NB4 (cell line): ENCODE measurements at regions not wholly inside any gene's neighbourhood (a gene's known extent, or its start where the extent isn't known, plus 50 kb on each side); places are given as distances from the start of the nearest gene placed in this dataset.

ENCODE experiments used
- DNase-seq: peaks from one replicate; pipeline ENCODE4 v3.0.0; 2010; ENCODE audit warnings: low read depth
- H3K4me3 ChIP-seq: one replicate; pipeline ENCODE4 v1.5.1; 2011; ENCODE audit warnings: mild to moderate bottlenecking, low read depth, low read length, moderate library complexity
- MYC ChIP-seq: IDR thresholded peaks from 2 replicates; pipeline ENCODE4 v1.6.1; 2011; ENCODE audit warnings: low read depth, low read length
- POLR2A ChIP-seq: IDR thresholded peaks from 2 replicates; pipeline ENCODE4 v1.6.1; 2011; ENCODE audit warnings: mild to moderate bottlenecking; ENCODE audit not compliant: insufficient read length; ENCODE audit errors: extremely low read depth
- TF ChIP-seq, protein P1 (sequence below): IDR thresholded peaks from 2 replicates; pipeline ENCODE4 v1.6.1; 2011; ENCODE audit warnings: low read depth, low read length
- TF ChIP-seq, protein P2 (sequence below): IDR thresholded peaks from one replicate; pipeline ENCODE4 v1.5.1; 2012; ENCODE audit warnings: low read depth, low read length

DNA sequence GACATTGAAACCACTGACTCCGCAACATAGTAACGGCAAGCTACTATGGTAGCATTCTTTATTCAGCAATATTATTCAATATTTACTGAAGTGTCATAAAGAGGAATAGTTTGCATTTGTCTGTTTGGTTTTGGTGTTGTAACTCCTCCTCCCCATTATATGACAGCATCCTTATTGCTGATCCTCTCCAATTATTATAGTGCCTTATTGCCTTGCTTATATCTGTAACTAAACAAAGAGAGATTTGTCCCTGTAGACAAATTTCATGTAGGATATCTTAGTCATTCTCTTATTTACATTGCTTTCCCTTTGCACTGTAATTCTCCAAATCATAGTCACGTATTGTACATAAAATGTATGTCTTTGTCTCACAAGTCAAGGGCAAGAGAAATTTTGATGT, 1041.2 kb upstream of the ZEB2 start:
- DNase-seq: no peak
- no peak overlapping the region for H3K4me3 ChIP-seq
- TF ChIP-seq POLR2A: no peak

DNA sequence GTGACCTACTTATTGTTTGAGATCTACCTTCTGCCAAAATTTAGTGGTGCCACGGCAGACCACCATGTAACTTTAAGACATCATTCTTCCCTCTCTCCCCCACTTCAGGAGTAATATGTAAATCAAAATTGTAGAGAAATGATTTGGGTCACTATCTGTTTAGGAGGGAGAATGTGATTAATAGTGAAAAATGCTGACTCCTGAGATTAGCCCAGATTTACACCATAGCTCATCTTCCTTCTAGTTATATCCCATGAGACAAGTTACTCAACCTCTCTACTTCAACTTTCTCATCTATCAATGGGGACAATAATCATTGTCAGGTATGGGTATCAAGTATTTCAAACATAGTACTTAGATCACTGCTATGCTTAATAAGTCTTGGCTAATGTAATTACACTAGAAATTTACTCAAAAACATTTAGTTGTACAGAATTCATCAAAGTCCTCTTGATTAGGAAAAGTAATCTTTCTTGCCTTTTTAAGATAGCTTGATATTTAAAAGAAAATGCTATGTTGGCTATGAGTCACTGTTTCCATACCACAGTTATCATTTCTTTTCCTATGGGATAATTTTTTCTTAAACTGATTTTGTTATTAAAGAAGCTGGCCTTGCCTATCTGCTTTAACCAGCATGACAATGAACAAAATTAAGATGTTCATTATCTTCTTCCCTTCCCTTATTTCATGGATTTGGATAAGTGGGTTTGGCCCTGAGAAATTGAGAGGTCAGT, 1038.9 kb upstream of the ZEB2 start:
- no peak overlapping the region for H3K4me3 ChIP-seq
- TF ChIP-seq, protein P1, sequence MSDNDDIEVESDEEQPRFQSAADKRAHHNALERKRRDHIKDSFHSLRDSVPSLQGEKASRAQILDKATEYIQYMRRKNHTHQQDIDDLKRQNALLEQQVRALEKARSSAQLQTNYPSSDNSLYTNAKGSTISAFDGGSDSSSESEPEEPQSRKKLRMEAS: no peak
- TF ChIP-seq, protein P2, sequence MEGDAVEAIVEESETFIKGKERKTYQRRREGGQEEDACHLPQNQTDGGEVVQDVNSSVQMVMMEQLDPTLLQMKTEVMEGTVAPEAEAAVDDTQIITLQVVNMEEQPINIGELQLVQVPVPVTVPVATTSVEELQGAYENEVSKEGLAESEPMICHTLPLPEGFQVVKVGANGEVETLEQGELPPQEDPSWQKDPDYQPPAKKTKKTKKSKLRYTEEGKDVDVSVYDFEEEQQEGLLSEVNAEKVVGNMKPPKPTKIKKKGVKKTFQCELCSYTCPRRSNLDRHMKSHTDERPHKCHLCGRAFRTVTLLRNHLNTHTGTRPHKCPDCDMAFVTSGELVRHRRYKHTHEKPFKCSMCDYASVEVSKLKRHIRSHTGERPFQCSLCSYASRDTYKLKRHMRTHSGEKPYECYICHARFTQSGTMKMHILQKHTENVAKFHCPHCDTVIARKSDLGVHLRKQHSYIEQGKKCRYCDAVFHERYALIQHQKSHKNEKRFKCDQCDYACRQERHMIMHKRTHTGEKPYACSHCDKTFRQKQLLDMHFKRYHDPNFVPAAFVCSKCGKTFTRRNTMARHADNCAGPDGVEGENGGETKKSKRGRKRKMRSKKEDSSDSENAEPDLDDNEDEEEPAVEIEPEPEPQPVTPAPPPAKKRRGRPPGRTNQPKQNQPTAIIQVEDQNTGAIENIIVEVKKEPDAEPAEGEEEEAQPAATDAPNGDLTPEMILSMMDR: no peak
- TF ChIP-seq POLR2A: no peak
- no peak for TF ChIP-seq MYC

DNA sequence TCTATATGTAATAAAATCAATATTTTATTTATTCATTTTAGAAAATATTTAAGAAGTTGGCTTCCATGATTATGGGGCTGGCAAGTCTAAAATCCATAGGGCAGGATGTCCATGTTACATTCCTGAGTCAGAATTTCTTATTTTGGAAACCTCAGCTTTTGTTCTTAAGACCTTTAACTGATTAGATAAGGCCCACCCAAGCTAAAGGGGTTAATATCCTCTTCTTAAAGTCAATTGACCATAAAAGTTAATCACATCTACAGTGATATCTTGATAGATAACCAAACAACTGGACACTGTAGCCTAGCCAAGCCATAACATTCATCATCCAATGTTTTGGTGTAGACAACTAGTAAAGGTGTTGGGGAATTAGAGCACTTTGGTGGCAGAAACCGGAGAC, 1035.4 kb upstream of the ZEB2 start:
- TF ChIP-seq MYC: no peak
- TF ChIP-seq, protein P2: no peak
- TF ChIP-seq, protein P1: no peak
- no peak for TF ChIP-seq POLR2A
- H3K4me3 ChIP-seq: no peak overlapping the region
- DNase-seq: no peak

More for the DNA sequence above, 1038.9 kb upstream of the ZEB2 start:
- no peak for DNase-seq

DNA sequence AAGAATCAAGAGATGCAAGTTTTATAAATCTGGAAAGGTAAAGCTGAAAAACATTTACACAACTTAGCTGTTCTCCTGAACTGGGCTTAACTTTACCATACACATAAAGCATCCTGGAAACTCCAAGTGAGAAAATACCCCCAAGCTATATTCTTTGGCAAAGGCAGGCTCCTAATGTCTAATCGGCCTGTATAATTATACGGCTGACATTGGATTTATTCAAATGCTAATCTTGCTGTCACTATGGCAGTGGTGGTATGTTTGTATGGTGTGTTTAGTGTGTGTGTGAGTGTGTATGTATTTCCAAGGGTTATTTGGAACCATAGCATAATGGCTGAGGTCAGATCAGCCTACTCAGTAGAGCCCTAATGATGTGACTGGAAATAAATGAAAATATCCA, 1031.8 kb upstream of the ZEB2 start:
- no peak for DNase-seq
- TF ChIP-seq, protein P1: no peak
- no peak for TF ChIP-seq MYC
- TF ChIP-seq, protein P2: no peak
- TF ChIP-seq POLR2A: no peak
- H3K4me3 ChIP-seq: no peak overlapping the region

DNA sequence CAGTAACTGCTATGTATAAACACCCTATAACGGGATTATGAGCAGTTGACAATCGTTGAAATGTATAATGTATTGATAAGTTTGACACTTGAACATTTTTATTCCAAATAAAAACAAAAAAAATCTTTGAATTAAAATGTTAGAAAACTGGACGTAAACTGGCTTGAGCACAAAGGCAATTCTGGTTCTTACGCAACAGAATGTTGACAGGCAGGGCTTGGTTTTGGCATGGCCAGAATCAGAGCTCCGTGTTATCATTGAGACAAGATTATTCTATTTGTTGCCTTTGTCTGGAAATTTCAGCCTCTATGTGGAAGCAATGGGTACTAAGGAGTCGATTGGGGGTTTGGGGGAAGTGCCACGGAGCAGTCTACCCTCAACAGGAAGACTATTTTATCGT, 1028.6 kb upstream of the ZEB2 start:
- H3K4me3 ChIP-seq: no peak overlapping the region
- TF ChIP-seq POLR2A (no peak), MYC (no peak)
- TF ChIP-seq, protein P2: no peak
- DNase-seq: no peak

DNA sequence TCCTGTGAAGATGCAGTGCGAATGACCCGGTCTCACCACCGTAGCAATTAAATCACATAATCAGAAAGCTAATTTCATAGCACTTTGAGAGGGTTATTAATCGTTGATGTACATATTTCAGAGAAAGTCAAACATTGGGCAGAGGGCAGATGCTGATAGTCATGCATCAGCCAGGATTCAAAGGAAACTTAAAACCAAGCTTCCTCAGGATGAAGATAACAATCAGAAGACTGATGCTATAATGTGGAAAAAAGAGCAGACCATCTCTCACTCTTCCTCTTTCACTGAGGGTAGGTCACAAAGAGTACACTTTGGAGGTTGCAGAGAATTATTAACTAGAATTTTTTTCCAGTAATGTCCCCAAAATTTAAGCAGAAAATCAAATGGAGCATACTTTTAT, 1027.7 kb upstream of the ZEB2 start:
- no peak overlapping the region for H3K4me3 ChIP-seq
- no peak for DNase-seq
- TF ChIP-seq, protein P1: no peak
- TF ChIP-seq, protein P2: no peak
- TF ChIP-seq POLR2A (no peak), MYC (no peak)
